HCT116 (cell line): ENCODE measurements at regions not wholly inside any gene's neighbourhood (a gene's known extent, or its start where the extent isn't known, plus 50 kb on each side); places are given as distances from the start of the nearest gene placed in this dataset.

Source experiments
- ATAC-seq: fragments of 200-7000 bp; cut with Tn5 transposase; 2 replicates; pipeline ENCODE4 v1.9.1; 2020; ENCODE audit warnings: mild to moderate bottlenecking, moderate library complexity
- BruUV-seq: library from RNA; stranded (reverse); fragments of 400-500 nt; replicated peaks from 2 replicates; lab custom pipeline; 2021; lab: Mats Ljungman, UMichigan
- CTCF ChIA-PET: fragments of 300-600 bp; sonication (Branson Sonifier 250); formaldehyde crosslinking; loops from one replicate; lab custom pipeline; 2021; ENCODE audit warnings: antibody characterized with exemption; lab: Charles Lee
- POLR2A ChIA-PET: fragments of 300-600, 350-600 bp; sonication (Branson Sonifier 250); formaldehyde crosslinking; loops from one replicate; lab custom pipeline; 2021; ENCODE audit warnings: antibody characterized with exemption; lab: Charles Lee
- RAD21 ChIA-PET, 2 experiments: fragments of 300-600 bp; sonication (Branson Sonifier 250); formaldehyde crosslinking; loops; one replicate each; lab custom pipeline; 2023; ENCODE audit warnings: low total read pairs in 2 of 2; ENCODE audit not compliant: uncharacterized antibody in 2 of 2, unreplicated experiment in 2 of 2, low non-redundant PET in 1 of 2; lab: Charles Lee
- DNase-seq: peaks from one replicate; pipeline ENCODE4 v3.0.0-alpha.2; 2010; ENCODE audit warnings: low read depth, low spot score
- H2AFZ ChIP-seq: fragments of 200-600 bp; shearing (Covaris generic), sonication (generic); 2 replicates; pipeline ENCODE4 v1.6.1; 2017; ENCODE audit warnings: low read depth, mixed run types, mixed read lengths, antibody characterized with exemption, low read length; ENCODE audit not compliant: poor library complexity, severe bottlenecking
- H3K27ac ChIP-seq: 2 replicates; pipeline ENCODE4 v1.5.1; 2012; ENCODE audit warnings: low read depth, low read length
- H3K27me3 ChIP-seq: fragments of 200-600 bp; sonication (generic); 2 replicates; pipeline ENCODE4 v1.6.1; 2016; ENCODE audit warnings: mixed run types, low read length, mixed read lengths; ENCODE audit not compliant: insufficient read depth
- H3K36me3 ChIP-seq, 2 experiments: fragments of 200-500 bp in 1 of 2; fragments of 200-600 bp in 1 of 2; sonication (Bioruptor generic) in 1 of 2; sonication (generic) in 1 of 2; 2 replicates each; pipeline versions ENCODE4 v1.5.1 to v1.6.1; 2014 to 2016; ENCODE audit warnings: low read length in 2 of 2, inconsistent platforms in 1 of 2, mixed read lengths in 1 of 2, mixed run types in 1 of 2; ENCODE audit not compliant: insufficient read depth in 2 of 2, control insufficient read depth in 1 of 2
- H3K4me1 ChIP-seq, 2 experiments: fragments of 200-600 bp in 1 of 2; sonication (generic) in 1 of 2; 2 replicates each; pipeline versions ENCODE4 v1.5.1 to v1.6.1; 2012 to 2017; ENCODE audit warnings: low read length in 2 of 2, inconsistent platforms in 1 of 2, mild to moderate bottlenecking in 1 of 2, mixed read lengths in 1 of 2, mixed run types in 1 of 2, moderate library complexity in 1 of 2; ENCODE audit not compliant: insufficient read depth in 2 of 2, control insufficient read depth in 1 of 2
- H3K4me2 ChIP-seq: fragments of 200-600 bp; sonication (generic); 2 replicates; pipeline ENCODE4 v1.6.1; 2017; ENCODE audit warnings: mixed run types, low read length, mixed read lengths
- H3K4me3 ChIP-seq, 2 experiments: fragments of 200-600 bp in 1 of 2; sonication (generic) in 1 of 2; replicated peaks in 1 of 2; 2 replicates each; pipeline ENCODE4 v1.5.1; 2011 to 2016; ENCODE audit warnings: low read length in 2 of 2, control low read depth in 1 of 2, low read depth in 1 of 2, mild to moderate bottlenecking in 1 of 2, mixed read lengths in 1 of 2, mixed run types in 1 of 2
- H3K79me2 ChIP-seq: fragments of 200-600 bp; sonication (generic); 2 replicates; pipeline ENCODE4 v1.6.1; 2017; ENCODE audit warnings: mild to moderate bottlenecking, mixed run types, low read length, moderate library complexity, mixed read lengths; ENCODE audit not compliant: insufficient read depth
- H3K9ac ChIP-seq: fragments of 200-600 bp; sonication (generic); 2 replicates; pipeline ENCODE4 v1.6.1; 2016; ENCODE audit warnings: low read length, mixed read lengths
- H3K9me2 ChIP-seq: fragments of 200-600 bp; sonication (generic), shearing (Covaris generic); 2 replicates; pipeline ENCODE4 v1.6.1; 2017; ENCODE audit warnings: mixed run types, mild to moderate bottlenecking, moderate library complexity; ENCODE audit not compliant: insufficient read depth
- H3K9me3 ChIP-seq, 2 experiments: fragments of 200-500 bp in 1 of 2; fragments of 200-600 bp in 1 of 2; sonication (Bioruptor generic) in 1 of 2; sonication (generic) in 1 of 2; 2 replicates each; pipeline ENCODE4 v1.6.1; 2014 to 2017; ENCODE audit warnings: low read length in 2 of 2, mixed read lengths in 2 of 2, inconsistent platforms in 1 of 2, low read depth in 1 of 2, mild to moderate bottlenecking in 1 of 2, mixed run types in 1 of 2, moderate library complexity in 1 of 2; ENCODE audit not compliant: control insufficient read depth in 1 of 2, insufficient read depth in 1 of 2
- H4K20me1 ChIP-seq: fragments of 200-600 bp; sonication (generic), shearing (Covaris generic); 2 replicates; pipeline ENCODE4 v1.6.1; 2017; ENCODE audit warnings: mixed run types, mild to moderate bottlenecking, moderate library complexity; ENCODE audit not compliant: insufficient read depth
- CBX3 ChIP-seq: IDR thresholded peaks from 2 replicates; pipeline ENCODE4 v1.6.1; 2012; ENCODE audit warnings: low read depth
- CEBPB ChIP-seq: IDR thresholded peaks from 2 replicates; pipeline ENCODE4 v1.6.1; 2012; ENCODE audit warnings: low read depth
- EGR1 ChIP-seq: IDR thresholded peaks from 2 replicates; pipeline ENCODE4 v1.6.1; 2012; ENCODE audit warnings: low read depth
- ELF1 ChIP-seq: IDR thresholded peaks from 2 replicates; pipeline ENCODE4 v1.6.1; 2012; ENCODE audit warnings: low read depth, borderline replicate concordance
- EZH2 ChIP-seq: fragments of 200-600 bp; sonication (generic); IDR thresholded peaks from 2 replicates; pipeline ENCODE4 v1.6.1; 2017; ENCODE audit warnings: antibody characterized with exemption, mixed run types
- EZH2phosphoT487 ChIP-seq: fragments of 200-600 bp; IDR thresholded peaks from 2 replicates; pipeline ENCODE4 v1.6.1; 2018; ENCODE audit warnings: antibody characterized with exemption, borderline replicate concordance
- FOSL1 ChIP-seq: IDR thresholded peaks from 2 replicates; pipeline ENCODE4 v1.6.1; 2012; ENCODE audit warnings: low read depth
- JUND ChIP-seq: IDR thresholded peaks from 2 replicates; pipeline ENCODE4 v1.6.1; 2012
- MAX ChIP-seq: IDR thresholded peaks from 2 replicates; pipeline ENCODE4 v1.6.1; 2012
- RAD21 ChIP-seq: IDR thresholded peaks from 2 replicates; pipeline ENCODE4 v1.6.1; 2012; ENCODE audit warnings: low read depth, mild to moderate bottlenecking
- REST ChIP-seq: IDR thresholded peaks from 2 replicates; pipeline ENCODE4 v1.6.1; 2012; ENCODE audit warnings: low read depth
- SIN3A ChIP-seq: IDR thresholded peaks from 2 replicates; pipeline ENCODE4 v1.6.1; 2012; ENCODE audit warnings: low read depth
- SP1 ChIP-seq: IDR thresholded peaks from 2 replicates; pipeline ENCODE4 v1.6.1; 2012; ENCODE audit warnings: low read depth
- SRF ChIP-seq: IDR thresholded peaks from 2 replicates; pipeline ENCODE4 v1.6.1; 2012; ENCODE audit warnings: low read depth
- TCF7L2 ChIP-seq: IDR thresholded peaks from 2 replicates; pipeline ENCODE4 v1.7.0; 2011; ENCODE audit warnings: borderline replicate concordance, inconsistent platforms; ENCODE audit not compliant: insufficient read depth, insufficient read length; ENCODE audit errors: extremely low read depth
- YY1 ChIP-seq: IDR thresholded peaks from 2 replicates; pipeline ENCODE4 v1.6.1; 2011; ENCODE audit warnings: low read length, low read depth, moderate library complexity, mild to moderate bottlenecking; ENCODE audit not compliant: insufficient replicate concordance; ENCODE audit errors: extremely low read depth
- ZFX ChIP-seq: fragments of 450-650 bp; IDR thresholded peaks from 2 replicates; pipeline ENCODE4 v1.6.1; 2017
- ZNF274 ChIP-seq: fragments of 200-500 bp; sonication (Bioruptor generic); IDR thresholded peaks from 2 replicates; pipeline ENCODE4 v1.6.1; 2014; ENCODE audit warnings: mild to moderate bottlenecking, low read depth, low read length, inconsistent platforms
- intact Hi-C: fragments of 100-400 bp; cut with micrococcal nuclease; formaldehyde crosslinking; loops from 2 replicates; pipeline ENCODE4 v1.10.0; 2022
- TF ChIP-seq, protein P1 (sequence below): IDR thresholded peaks from 2 replicates; pipeline ENCODE4 v1.6.1; 2012

DNA sequence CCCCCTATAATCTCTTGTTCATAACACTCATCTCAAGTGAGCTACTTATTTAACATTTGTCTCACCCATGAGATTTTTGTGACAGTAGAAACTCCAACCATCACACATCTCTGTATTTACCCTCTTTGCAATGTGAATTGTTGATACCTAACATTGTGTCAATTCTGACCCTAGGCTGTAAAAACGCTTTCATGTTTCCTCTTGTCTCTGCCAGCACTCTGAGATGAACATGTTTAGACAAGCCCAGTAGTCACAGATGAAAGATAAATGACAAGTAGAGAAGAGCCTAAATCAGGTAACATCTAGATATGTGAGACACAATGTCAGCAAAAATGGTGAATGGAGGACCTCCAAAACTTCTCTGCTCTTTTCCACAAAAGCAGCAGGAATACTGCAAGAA, 1254.5 kb upstream of the GOT2 start:
- Histone ChIP-seq H3K4me1 (no peaks in the 10 kb centered on the region), H3K4me2 (no peak overlapping the region), H2AFZ (no peak overlapping the region), H3K9me3 (peaks cover 12 to 31% of the 10 kb centered on the region in 2 experiments; a peak in 3 of 4 replicates), H3K9me2 (no peaks in the 10 kb centered on the region), H4K20me1 (no peaks in the 10 kb centered on the region), H3K9ac (no peak overlapping the region), H3K36me3 (no peaks in the 10 kb centered on the region), H3K27me3 (no peaks in the 10 kb centered on the region), H3K27ac (no peak overlapping the region), H3K4me3 (no peak overlapping the region), H3K79me2 (no peaks in the 10 kb centered on the region)
- intact Hi-C loops: no loop called here
- no peak for ATAC-seq
- TF ChIP-seq CEBPB (no peak), EZH2 (no peak), EGR1 (no peak), EZH2phosphoT487 (no peak), TCF7L2 (no peak), RAD21 (no peak), JUND (no peak), MAX (no peak), ZFX (no peak), FOSL1 (no peak), SIN3A (no peak), ELF1 (no peak)
- no peak for DNase-seq
- ChIA-PET RAD21 (no interaction called here), CTCF (no interaction called here), POLR2A (no interaction called here)
- BruUV-seq: no TSS peak

DNA sequence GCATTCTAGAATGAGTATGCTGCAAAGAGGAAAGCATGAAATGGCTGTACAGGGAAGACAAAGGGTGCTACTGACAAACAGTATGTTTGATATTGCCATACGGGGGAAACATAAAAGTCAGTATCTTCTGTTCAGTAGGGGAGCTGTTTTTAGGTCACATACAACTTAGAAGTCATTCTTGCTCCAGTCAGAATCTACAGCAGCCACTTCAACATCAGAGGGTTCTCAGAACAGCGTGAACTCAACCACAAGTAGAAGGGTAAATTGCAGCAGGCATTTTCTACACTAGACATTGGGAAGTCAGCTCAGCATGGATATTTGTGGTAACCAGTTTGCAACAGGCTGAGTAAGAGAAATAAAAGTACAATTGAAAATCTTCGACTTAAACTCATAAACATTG, 1241.8 kb upstream of the GOT2 start:
- Histone ChIP-seq H4K20me1 (no peaks in the 10 kb centered on the region), H3K27ac (no peak overlapping the region), H3K9me2 (no peaks in the 10 kb centered on the region), H3K27me3 (no peaks in the 10 kb centered on the region), H3K4me3 (no peak overlapping the region), H3K4me1 (no peaks in the 10 kb centered on the region), H3K9ac (no peak overlapping the region), H3K4me2 (no peak overlapping the region), H3K9me3 (peaks cover 3 to 10% of the 10 kb centered on the region in 2 experiments; a peak in 2 of 4 replicates), H3K36me3 (no peaks in the 10 kb centered on the region), H3K79me2 (no peaks in the 10 kb centered on the region), H2AFZ (no peak overlapping the region)
- POLR2A ChIA-PET: no interaction called here
- BruUV-seq: no TSS peak
- no peak for TF ChIP-seq CEBPB
- no peak for TF ChIP-seq CBX3
- TF ChIP-seq SIN3A: no peak
- TF ChIP-seq ELF1: no peak
- TF ChIP-seq SRF: no peak
- TF ChIP-seq ZNF274: no peak
- no peak for TF ChIP-seq EGR1
- no peak for TF ChIP-seq YY1
- TF ChIP-seq, protein P1, sequence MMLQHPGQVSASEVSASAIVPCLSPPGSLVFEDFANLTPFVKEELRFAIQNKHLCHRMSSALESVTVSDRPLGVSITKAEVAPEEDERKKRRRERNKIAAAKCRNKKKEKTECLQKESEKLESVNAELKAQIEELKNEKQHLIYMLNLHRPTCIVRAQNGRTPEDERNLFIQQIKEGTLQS: no peak
- no peak for TF ChIP-seq EZH2phosphoT487
- TF ChIP-seq ZFX: no peak
- TF ChIP-seq REST: no peak
- no peak for TF ChIP-seq SP1
- no peak for TF ChIP-seq EZH2
- CTCF ChIA-PET: no interaction called here
- RAD21 ChIA-PET: no interaction called here
- ATAC-seq (no peak), DNase-seq (no peak)
- intact Hi-C loops: no loop called here
